Immature natural killer cell (primary cell): ENCODE measurements at regions not wholly inside any gene's neighbourhood (a gene's known extent, or its start where the extent isn't known, plus 50 kb on each side); places are given as distances from the start of the nearest gene placed in this dataset.
"Not testable (repeated sequence)": the region's sequence is repeated elsewhere in the genome, so short reads cannot be mapped to it uniquely, and the experiment has no call there.

Experiments used
- DNase-seq, 3 donors: peaks; one replicate each; pipeline ENCODE4 v3.0.0; 2022; ENCODE audit warnings: mixed read lengths in 1 of 3
- H3K27ac Mint-ChIP-seq, 6 donors: one replicate each; pipeline ENCODE4 v1.8.0; 2020; ENCODE audit warnings: mixed read lengths in 6 of 6, mild to moderate bottlenecking in 5 of 6, inconsistent platforms in 4 of 6, moderate library complexity in 3 of 6
- H3K27me3 Mint-ChIP-seq, 3 donors: one replicate each; pipeline ENCODE4 v1.8.0; 2020 to 2021; ENCODE audit warnings: low read depth in 3 of 3, mild to moderate bottlenecking in 3 of 3, mixed read lengths in 3 of 3, moderate library complexity in 3 of 3, inconsistent platforms in 1 of 3
- H3K36me3 Mint-ChIP-seq, 3 donors: one replicate each; pipeline ENCODE4 v1.8.0; 2020; ENCODE audit warnings: mixed read lengths in 3 of 3, inconsistent platforms in 2 of 3, mild to moderate bottlenecking in 2 of 3
- H3K4me1 Mint-ChIP-seq, 2 donors: one replicate each; pipeline ENCODE4 v1.8.0; 2020; ENCODE audit warnings: inconsistent platforms in 2 of 2, mild to moderate bottlenecking in 2 of 2, mixed read lengths in 2 of 2, moderate library complexity in 1 of 2
- H3K4me3 Mint-ChIP-seq, 5 donors: one replicate each; pipeline ENCODE4 v1.8.0; 2020; ENCODE audit warnings: mild to moderate bottlenecking in 5 of 5, mixed read lengths in 5 of 5, inconsistent platforms in 3 of 5, moderate library complexity in 3 of 5
- H3K9me3 Mint-ChIP-seq, 6 donors: one replicate each; pipeline ENCODE4 v1.8.0; 2020; ENCODE audit warnings: mild to moderate bottlenecking in 6 of 6, mixed read lengths in 6 of 6, inconsistent platforms in 4 of 6, moderate library complexity in 3 of 6

GRCh38 chrX:66110112-66110511 lies 53.9 kb upstream of the HEPH start:
- Mint-ChIP-seq H3K4me3 (no peak overlapping the region), H3K4me1 (peaks cover 16 to 22% of the 10 kb centered on the region in 2 donors), H3K36me3 (peaks cover 0 to 5% (median 0%) of the 10 kb centered on the region in 3 donors), H3K27ac (no peak overlapping the region), H3K27me3 (peaks cover 0 to 15% (median 1%) of the 10 kb centered on the region in 3 donors), H3K9me3 (peaks cover 0 to 1% (median 0%) of the 10 kb centered on the region in 6 donors)
- DNase-seq = peak; percentile 24 to 36 (median 36)

DNA sequence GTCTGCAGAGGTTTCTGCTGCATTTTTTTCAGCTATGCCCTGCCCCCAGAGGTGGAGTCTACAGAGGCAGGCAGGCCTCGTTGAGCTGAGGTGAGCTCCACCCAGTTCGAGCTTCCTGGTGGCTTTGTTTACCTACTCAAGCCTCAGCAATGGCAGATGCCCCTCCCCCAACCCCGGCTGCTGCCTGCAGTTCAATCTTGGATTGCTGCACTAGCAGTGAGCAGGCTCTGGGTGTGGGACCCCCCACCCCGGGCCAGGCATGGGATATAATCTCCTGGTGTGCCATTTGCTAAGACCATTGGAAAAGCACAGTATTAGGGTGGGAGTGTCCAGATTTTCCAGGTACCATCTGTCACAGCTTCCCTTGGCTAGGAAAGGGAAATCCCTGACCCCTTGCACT lies 56.2 kb upstream of the HEPH start:
- H3K4me3 Mint-ChIP-seq, H3K9me3 Mint-ChIP-seq, DNase-seq, H3K36me3 Mint-ChIP-seq, H3K27ac Mint-ChIP-seq: not testable (repeated sequence)
- peaks cover 16 to 22% of the 10 kb centered on the region in 2 donors for H3K4me1 Mint-ChIP-seq
- peaks cover 0 to 17% (median 1%) of the 10 kb centered on the region in 3 donors for H3K27me3 Mint-ChIP-seq

DNA sequence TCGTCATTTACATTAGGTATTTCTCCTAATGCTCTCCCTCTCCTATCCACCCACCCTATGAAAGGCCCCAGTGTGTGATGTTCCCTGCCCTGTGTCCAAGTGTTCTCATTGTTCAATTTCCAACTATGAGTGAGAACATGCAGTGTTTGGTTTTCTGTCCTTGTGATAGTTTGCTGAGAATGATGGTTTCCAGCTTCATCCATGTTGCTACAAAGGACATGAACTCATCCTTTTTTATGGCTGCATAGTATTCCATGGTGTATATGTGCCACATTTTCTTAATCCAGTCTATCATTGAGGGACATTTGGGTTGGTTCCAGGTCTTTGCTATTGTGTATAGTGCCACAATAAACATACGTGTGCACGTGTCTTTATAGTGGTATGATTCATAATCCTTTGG lies 61.6 kb upstream of the HEPH start:
- H3K9me3 Mint-ChIP-seq, H3K4me1 Mint-ChIP-seq, H3K4me3 Mint-ChIP-seq, DNase-seq, H3K36me3 Mint-ChIP-seq, H3K27ac Mint-ChIP-seq, H3K27me3 Mint-ChIP-seq: not testable (repeated sequence)

DNA sequence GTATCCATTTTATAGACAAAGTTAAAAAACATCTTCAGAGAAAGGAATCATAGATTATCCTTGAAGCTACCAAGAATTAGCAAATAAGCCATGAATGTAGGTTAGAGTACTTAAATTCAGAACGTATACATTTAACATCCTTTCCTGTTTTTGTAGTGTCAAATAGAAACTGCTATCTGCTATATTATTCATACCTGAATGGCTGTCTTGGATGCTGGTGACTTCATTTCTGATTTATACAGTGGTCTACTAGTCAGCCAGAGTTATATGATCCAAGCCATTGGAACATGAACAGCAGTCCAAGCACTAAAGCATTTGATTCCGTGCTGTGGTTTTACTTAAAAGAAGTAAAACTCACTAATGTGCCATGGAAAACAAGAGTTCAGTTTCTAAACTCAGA lies 58.3 kb upstream of the VSIG4 start:
- Mint-ChIP-seq H3K9me3 (peaks cover 0 to 5% (median 0%) of the 10 kb centered on the region in 6 donors), H3K4me1 (no peaks in the 10 kb centered on the region), H3K4me3 (no peak overlapping the region), H3K36me3 (no peaks in the 10 kb centered on the region), H3K27ac (no peak overlapping the region), H3K27me3 (peaks cover 0 to 9% (median 3%) of the 10 kb centered on the region in 3 donors)
- no peak for DNase-seq

DNA sequence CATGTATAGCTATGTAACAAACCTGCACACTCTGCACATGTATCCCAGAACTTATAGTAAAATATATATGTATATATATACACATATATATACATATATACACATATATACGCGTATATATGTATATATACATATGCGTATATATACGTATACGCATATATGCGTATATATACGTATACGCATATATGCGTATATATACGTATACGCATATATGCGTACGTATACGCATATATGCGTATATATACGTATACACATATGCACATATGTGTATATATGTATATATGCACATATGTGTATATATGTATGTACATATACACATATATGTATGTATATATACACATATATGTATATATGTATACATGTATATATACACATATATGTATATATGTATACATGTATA lies 57.1 kb upstream of the VSIG4 start:
- not testable (repeated sequence) for H3K27me3 Mint-ChIP-seq, H3K4me1 Mint-ChIP-seq, H3K9me3 Mint-ChIP-seq, H3K36me3 Mint-ChIP-seq, H3K27ac Mint-ChIP-seq, DNase-seq, H3K4me3 Mint-ChIP-seq

GRCh38 chrX:66090004-66090403 lies 50.1 kb upstream of the VSIG4 start:
- H3K27me3 Mint-ChIP-seq = peaks cover 0 to 12% (median 5%) of the 10 kb centered on the region in 3 donors
- H3K9me3 Mint-ChIP-seq, H3K4me1 Mint-ChIP-seq, H3K4me3 Mint-ChIP-seq, H3K36me3 Mint-ChIP-seq, DNase-seq, H3K27ac Mint-ChIP-seq: not testable (repeated sequence)
